VCaP (cell line): ENCODE measurements at regions not wholly inside any gene's neighbourhood (a gene's known extent, or its start where the extent isn't known, plus 50 kb on each side); places are given as distances from the start of the nearest gene placed in this dataset.

ENCODE experiments used
- H3K27ac ChIP-seq: fragments of 450-650 bp; 2 replicates; pipeline ENCODE4 v1.5.1; 2017
- CTCF ChIP-seq: fragments of 450-650 bp; conservative IDR thresholded peaks from 2 replicates; pipeline ENCODE4 v1.5.1; 2017; ENCODE audit warnings: mild to moderate bottlenecking, moderate library complexity

- H3K27ac ChIP-seq = no peak overlapping the region
Measured at GRCh38 chr18:49669403-49669802, 107.5 kb downstream of the LIPG start.

GRCh38 chr18:49668574-49669275, 106.9 kb downstream of the LIPG start:
- H3K27ac ChIP-seq = no peak overlapping the region
- no peak for TF ChIP-seq CTCF

More at GRCh38 chr18:49669403-49669802, 107.5 kb downstream of the LIPG start:
- no peak for TF ChIP-seq CTCF

GRCh38 chr18:49667462-49667861, 105.6 kb downstream of the LIPG start:
- no peak overlapping the region for H3K27ac ChIP-seq

GRCh38 chr18:49666045-49666775, 104.4 kb downstream of the LIPG start:
- no peak overlapping the region for H3K27ac ChIP-seq
- TF ChIP-seq CTCF = no peak

More at GRCh38 chr18:49667462-49667861, 105.6 kb downstream of the LIPG start:
- TF ChIP-seq CTCF = no peak

- TF ChIP-seq CTCF = no peak
- H3K27ac ChIP-seq = peak overlapping the region; percentile 87
Measured at GRCh38 chr18:49663899-49664890, 102.3 kb downstream of the LIPG start.

- no peak for TF ChIP-seq CTCF
- no peak overlapping the region for H3K27ac ChIP-seq
Measured at GRCh38 chr18:49662506-49662905, 100.6 kb downstream of the LIPG start.
